ENCODE measurements at regions not wholly inside any gene's neighbourhood (a gene's known extent, or its start where the extent isn't known, plus 50 kb on each side); places are given as distances from the start of the nearest gene placed in this dataset.

DNA sequence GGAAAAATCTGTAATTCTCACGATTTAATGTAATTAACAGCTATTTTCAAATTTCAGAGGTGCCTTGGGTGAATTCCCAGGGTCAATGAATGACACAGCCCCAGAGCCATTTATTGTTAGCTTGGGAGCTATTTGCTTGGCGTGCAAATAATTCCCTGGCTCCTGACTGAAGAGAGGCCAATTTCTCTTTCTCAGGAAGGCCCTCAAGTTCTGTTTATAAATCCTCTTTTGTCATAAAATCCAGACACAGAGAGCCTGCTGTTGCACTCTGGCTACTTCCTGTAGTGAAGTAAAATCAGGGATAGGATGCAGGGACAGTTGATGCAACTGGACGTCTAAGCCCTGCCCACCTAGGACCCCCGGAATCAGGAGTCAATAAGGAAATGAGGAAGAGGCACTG is 154.3 kb downstream of the TMX1 start:
- Histone ChIP-seq H3K79me2 (replicated peaks; ENCODE audit: insufficient read depth, low read length) (no peaks in the 10 kb centered on the region), H3K27ac (ENCODE audit: low read length) (no peak overlapping the region), H3K36me3 (ENCODE audit: insufficient read depth, low read length) (no peaks in the 10 kb centered on the region), H2AFZ (ENCODE audit: low read depth, low read length) (no peak overlapping the region), H3F3A (ENCODE audit: insufficient read depth, low read length, poor library complexity, severe bottlenecking) (no peaks in the 10 kb centered on the region), H3K9me2 (ENCODE audit: insufficient read depth, low read length) (no peaks in the 10 kb centered on the region), H3K9ac (ENCODE audit: low read length) (no peak overlapping the region), H3K4me2 (ENCODE audit: low read length) (no peak overlapping the region), H3K9me3 (ENCODE audit: low read length) (no peaks in the 10 kb centered on the region), H3K27me3 (ENCODE audit: insufficient read depth, low read depth, low read length) (no peaks in the 10 kb centered on the region), H4K20me1 (ENCODE audit: insufficient read depth) (no peaks in the 10 kb centered on the region), H3K4me3 (ENCODE audit: low read length) (no peak overlapping the region)
- TF ChIP-seq EZH2 (IDR thresholded peaks at IDR 0.05; ENCODE audit: borderline replicate concordance, insufficient read depth, low read length, poor library complexity, severe bottlenecking) = no peak
- TF ChIP-seq MXI1 (conservative IDR thresholded peaks at IDR 0.05; ENCODE audit: poor library complexity, severe bottlenecking) = no peak
- TF ChIP-seq EP300 (conservative IDR thresholded peaks at IDR 0.05; ENCODE audit: poor library complexity, severe bottlenecking) = no peak
- TF ChIP-seq POLR2AphosphoS5 (IDR thresholded peaks at IDR 0.05) = no peak
- no peak for TF ChIP-seq RAD21 (conservative IDR thresholded peaks at IDR 0.05)
- TF ChIP-seq TAF1 (IDR thresholded peaks at IDR 0.05; ENCODE audit: low read depth) = no peak
- TF ChIP-seq, protein P1, sequence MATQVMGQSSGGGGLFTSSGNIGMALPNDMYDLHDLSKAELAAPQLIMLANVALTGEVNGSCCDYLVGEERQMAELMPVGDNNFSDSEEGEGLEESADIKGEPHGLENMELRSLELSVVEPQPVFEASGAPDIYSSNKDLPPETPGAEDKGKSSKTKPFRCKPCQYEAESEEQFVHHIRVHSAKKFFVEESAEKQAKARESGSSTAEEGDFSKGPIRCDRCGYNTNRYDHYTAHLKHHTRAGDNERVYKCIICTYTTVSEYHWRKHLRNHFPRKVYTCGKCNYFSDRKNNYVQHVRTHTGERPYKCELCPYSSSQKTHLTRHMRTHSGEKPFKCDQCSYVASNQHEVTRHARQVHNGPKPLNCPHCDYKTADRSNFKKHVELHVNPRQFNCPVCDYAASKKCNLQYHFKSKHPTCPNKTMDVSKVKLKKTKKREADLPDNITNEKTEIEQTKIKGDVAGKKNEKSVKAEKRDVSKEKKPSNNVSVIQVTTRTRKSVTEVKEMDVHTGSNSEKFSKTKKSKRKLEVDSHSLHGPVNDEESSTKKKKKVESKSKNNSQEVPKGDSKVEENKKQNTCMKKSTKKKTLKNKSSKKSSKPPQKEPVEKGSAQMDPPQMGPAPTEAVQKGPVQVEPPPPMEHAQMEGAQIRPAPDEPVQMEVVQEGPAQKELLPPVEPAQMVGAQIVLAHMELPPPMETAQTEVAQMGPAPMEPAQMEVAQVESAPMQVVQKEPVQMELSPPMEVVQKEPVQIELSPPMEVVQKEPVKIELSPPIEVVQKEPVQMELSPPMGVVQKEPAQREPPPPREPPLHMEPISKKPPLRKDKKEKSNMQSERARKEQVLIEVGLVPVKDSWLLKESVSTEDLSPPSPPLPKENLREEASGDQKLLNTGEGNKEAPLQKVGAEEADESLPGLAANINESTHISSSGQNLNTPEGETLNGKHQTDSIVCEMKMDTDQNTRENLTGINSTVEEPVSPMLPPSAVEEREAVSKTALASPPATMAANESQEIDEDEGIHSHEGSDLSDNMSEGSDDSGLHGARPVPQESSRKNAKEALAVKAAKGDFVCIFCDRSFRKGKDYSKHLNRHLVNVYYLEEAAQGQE (IDR thresholded peaks at IDR 0.05; ENCODE audit: borderline replicate concordance) = no peak
- TF ChIP-seq SMC3 (conservative IDR thresholded peaks at IDR 0.05; ENCODE audit: poor library complexity) = no peak
- TF ChIP-seq, protein P2, sequence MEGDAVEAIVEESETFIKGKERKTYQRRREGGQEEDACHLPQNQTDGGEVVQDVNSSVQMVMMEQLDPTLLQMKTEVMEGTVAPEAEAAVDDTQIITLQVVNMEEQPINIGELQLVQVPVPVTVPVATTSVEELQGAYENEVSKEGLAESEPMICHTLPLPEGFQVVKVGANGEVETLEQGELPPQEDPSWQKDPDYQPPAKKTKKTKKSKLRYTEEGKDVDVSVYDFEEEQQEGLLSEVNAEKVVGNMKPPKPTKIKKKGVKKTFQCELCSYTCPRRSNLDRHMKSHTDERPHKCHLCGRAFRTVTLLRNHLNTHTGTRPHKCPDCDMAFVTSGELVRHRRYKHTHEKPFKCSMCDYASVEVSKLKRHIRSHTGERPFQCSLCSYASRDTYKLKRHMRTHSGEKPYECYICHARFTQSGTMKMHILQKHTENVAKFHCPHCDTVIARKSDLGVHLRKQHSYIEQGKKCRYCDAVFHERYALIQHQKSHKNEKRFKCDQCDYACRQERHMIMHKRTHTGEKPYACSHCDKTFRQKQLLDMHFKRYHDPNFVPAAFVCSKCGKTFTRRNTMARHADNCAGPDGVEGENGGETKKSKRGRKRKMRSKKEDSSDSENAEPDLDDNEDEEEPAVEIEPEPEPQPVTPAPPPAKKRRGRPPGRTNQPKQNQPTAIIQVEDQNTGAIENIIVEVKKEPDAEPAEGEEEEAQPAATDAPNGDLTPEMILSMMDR (IDR thresholded peaks at IDR 0.05; ENCODE audit: poor library complexity, severe bottlenecking) = no peak

DNA sequence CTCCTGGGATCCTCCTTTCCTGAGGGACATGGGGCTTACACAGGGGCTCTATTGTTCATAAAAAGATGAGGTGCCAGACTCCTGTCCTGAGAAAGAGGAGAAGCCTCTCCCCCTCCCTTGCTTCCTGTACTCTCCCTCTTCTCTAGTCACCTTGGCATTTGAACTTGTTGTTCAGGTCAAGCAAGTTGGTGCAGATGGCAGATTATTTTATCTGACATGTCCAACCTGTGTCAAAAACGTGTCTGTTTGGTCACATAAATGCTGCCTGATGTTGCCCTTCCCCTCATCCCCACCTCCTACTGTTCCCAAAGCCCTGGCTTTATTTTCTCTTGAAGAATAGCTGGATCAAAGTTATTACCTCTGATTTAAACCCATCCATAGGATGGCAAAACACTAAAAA is 154.8 kb downstream of the TMX1 start:
- H3F3A ChIP-seq (ENCODE audit: insufficient read depth, low read length, poor library complexity, severe bottlenecking) = no peaks in the 10 kb centered on the region
- no peak overlapping the region for H3K27ac ChIP-seq (ENCODE audit: low read length)
- H3K4me3 ChIP-seq (ENCODE audit: low read length) = no peak overlapping the region
- no peaks in the 10 kb centered on the region for H3K9me2 ChIP-seq (ENCODE audit: insufficient read depth, low read length)
- H3K36me3 ChIP-seq (ENCODE audit: insufficient read depth, low read length) = no peaks in the 10 kb centered on the region
- H4K20me1 ChIP-seq (ENCODE audit: insufficient read depth) = no peaks in the 10 kb centered on the region
- H3K9ac ChIP-seq (ENCODE audit: low read length) = no peak overlapping the region
- no peaks in the 10 kb centered on the region for H3K79me2 ChIP-seq (replicated peaks; ENCODE audit: insufficient read depth, low read length)
- no peaks in the 10 kb centered on the region for H3K27me3 ChIP-seq (ENCODE audit: insufficient read depth, low read depth, low read length)
- no peak overlapping the region for H3K4me2 ChIP-seq (ENCODE audit: low read length)
- H3K9me3 ChIP-seq (ENCODE audit: low read length) = no peaks in the 10 kb centered on the region
- TF ChIP-seq, protein P1 (IDR thresholded peaks at IDR 0.05; ENCODE audit: borderline replicate concordance) = no peak
- TF ChIP-seq POLR2AphosphoS5 (IDR thresholded peaks at IDR 0.05) (no peak), SMC3 (conservative IDR thresholded peaks at IDR 0.05; ENCODE audit: poor library complexity) (no peak), TAF1 (IDR thresholded peaks at IDR 0.05; ENCODE audit: low read depth) (no peak), EZH2 (IDR thresholded peaks at IDR 0.05; ENCODE audit: borderline replicate concordance, insufficient read depth, low read length, poor library complexity, severe bottlenecking) (no peak)
- H2AFZ ChIP-seq (ENCODE audit: low read depth, low read length) = no peak overlapping the region
